ENCODE measurements at regions not wholly inside any gene's neighbourhood (a gene's known extent, or its start where the extent isn't known, plus 50 kb on each side); places are given as distances from the start of the nearest gene placed in this dataset.

DNA sequence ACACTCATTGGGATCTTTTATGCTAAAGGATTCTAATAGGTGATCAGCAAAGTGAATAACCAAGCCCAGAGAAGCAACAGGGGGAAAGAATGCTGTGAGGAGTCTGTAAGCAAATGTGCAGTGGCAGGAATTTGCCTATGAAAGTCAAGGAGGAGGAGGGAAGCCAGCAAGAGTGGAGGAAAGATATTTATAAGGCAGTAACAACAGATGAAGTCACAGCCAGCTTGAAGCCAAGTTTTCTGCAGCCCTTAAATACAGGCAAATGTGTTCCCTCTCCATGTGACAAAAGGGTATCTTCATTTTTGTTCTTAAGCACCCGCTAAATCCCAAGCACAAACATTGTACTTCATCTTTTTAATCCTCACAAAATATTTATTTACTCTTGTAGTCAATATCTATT, 275.0 kb upstream of the CLNK start:
- Mint-ChIP-seq H3K36me3 (ENCODE audit: low read depth) (no peaks in the 10 kb centered on the region), H3K4me3 (no peak overlapping the region), H3K4me1 (peaks cover 47% of the 10 kb centered on the region), H3K27ac (no peak overlapping the region), H3K9me3 (no peaks in the 10 kb centered on the region), H3K27me3 (ENCODE audit: insufficient read depth) (no peaks in the 10 kb centered on the region)
- Histone ChIP-seq H3K27ac (ENCODE audit: low read depth, low read length) (no peak overlapping the region), H3K4me1 (ENCODE audit: control insufficient read depth, insufficient read depth, low read length) (peaks cover 15% of the 10 kb centered on the region), H3K27me3 (ENCODE audit: control insufficient read depth, insufficient read depth, low read length, poor library complexity, severe bottlenecking) (no peaks in the 10 kb centered on the region), H3K9me3 (ENCODE audit: control insufficient read depth, low read length) (no peaks in the 10 kb centered on the region), H3K4me3 (ENCODE audit: low read length) (no peak overlapping the region), H3K36me3 (ENCODE audit: control insufficient read depth, insufficient read depth, low read length) (no peaks in the 10 kb centered on the region), H3K9ac (ENCODE audit: extremely low read depth, low read length, poor library complexity, severe bottlenecking) (no peak overlapping the region)
- TF ChIP-seq, protein P1, sequence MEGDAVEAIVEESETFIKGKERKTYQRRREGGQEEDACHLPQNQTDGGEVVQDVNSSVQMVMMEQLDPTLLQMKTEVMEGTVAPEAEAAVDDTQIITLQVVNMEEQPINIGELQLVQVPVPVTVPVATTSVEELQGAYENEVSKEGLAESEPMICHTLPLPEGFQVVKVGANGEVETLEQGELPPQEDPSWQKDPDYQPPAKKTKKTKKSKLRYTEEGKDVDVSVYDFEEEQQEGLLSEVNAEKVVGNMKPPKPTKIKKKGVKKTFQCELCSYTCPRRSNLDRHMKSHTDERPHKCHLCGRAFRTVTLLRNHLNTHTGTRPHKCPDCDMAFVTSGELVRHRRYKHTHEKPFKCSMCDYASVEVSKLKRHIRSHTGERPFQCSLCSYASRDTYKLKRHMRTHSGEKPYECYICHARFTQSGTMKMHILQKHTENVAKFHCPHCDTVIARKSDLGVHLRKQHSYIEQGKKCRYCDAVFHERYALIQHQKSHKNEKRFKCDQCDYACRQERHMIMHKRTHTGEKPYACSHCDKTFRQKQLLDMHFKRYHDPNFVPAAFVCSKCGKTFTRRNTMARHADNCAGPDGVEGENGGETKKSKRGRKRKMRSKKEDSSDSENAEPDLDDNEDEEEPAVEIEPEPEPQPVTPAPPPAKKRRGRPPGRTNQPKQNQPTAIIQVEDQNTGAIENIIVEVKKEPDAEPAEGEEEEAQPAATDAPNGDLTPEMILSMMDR (conservative IDR thresholded peaks at IDR 0.05), result no peak
- no peak for DNase-seq
- 60 to 65% methylated on average over 1 of the region's 1 CpG for WGBS, 2 experiments (ENCODE audit: insufficient coverage in 1 of 2, insufficient read length in 1 of 2)

DNA sequence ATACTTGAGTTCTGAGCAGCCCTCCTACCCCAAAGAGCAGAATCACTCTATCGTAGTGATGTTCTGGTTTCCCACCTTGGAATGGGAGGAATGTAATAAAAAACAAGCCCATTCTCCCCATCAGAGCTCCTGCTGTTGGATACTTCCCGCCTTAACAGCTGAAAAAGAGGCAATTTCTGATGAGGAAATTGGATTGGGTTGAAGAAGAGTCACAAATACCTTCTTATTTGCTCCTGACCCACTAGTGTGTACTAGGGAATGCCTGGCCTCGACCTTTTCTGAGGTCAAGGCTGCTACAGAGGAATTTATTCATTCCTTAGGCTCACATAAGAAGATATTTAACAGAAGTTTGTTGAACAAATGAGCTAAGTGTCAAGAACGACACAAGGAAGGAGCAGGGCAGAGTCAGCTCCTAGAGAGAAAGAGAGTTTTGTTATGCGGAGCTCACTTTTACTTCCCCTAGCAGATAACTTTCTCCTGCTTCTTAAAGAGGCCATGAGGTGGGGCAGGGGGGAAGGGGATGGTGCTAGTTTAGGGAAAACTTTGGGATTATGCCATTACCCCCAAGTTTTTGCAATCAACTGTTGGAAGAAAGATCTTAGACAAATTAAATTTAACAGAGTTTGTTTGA, 273.8 kb upstream of the CLNK start:
- H3K4me1 Mint-ChIP-seq, result peaks cover 39% of the 10 kb centered on the region
- Histone ChIP-seq H3K4me3 (ENCODE audit: low read length) (no peak overlapping the region), H3K9me3 (ENCODE audit: control insufficient read depth, low read length) (no peaks in the 10 kb centered on the region), H3K27ac (ENCODE audit: low read depth, low read length) (no peak overlapping the region), H3K4me1 (ENCODE audit: control insufficient read depth, insufficient read depth, low read length) (peaks cover 8% of the 10 kb centered on the region), H3K27me3 (ENCODE audit: control insufficient read depth, insufficient read depth, low read length, poor library complexity, severe bottlenecking) (no peaks in the 10 kb centered on the region), H3K36me3 (ENCODE audit: control insufficient read depth, insufficient read depth, low read length) (no peaks in the 10 kb centered on the region), H3K9ac (ENCODE audit: extremely low read depth, low read length, poor library complexity, severe bottlenecking) (no peak overlapping the region)
- H3K36me3 Mint-ChIP-seq (ENCODE audit: low read depth), result no peaks in the 10 kb centered on the region
- peak; percentile 66 for DNase-seq
- H3K27ac Mint-ChIP-seq, result peak overlapping the region; percentile 44
- no peaks in the 10 kb centered on the region for H3K27me3 Mint-ChIP-seq (ENCODE audit: insufficient read depth)
- no peak overlapping the region for H3K4me3 Mint-ChIP-seq
- H3K9me3 Mint-ChIP-seq, result no peaks in the 10 kb centered on the region
- TF ChIP-seq, protein P1 (conservative IDR thresholded peaks at IDR 0.05), result no peak
- 37 to 54% methylated on average over 2 to 5 of the region's 5 CpGs for WGBS, 2 experiments (ENCODE audit: insufficient coverage in 1 of 2, insufficient read length in 1 of 2)

DNA sequence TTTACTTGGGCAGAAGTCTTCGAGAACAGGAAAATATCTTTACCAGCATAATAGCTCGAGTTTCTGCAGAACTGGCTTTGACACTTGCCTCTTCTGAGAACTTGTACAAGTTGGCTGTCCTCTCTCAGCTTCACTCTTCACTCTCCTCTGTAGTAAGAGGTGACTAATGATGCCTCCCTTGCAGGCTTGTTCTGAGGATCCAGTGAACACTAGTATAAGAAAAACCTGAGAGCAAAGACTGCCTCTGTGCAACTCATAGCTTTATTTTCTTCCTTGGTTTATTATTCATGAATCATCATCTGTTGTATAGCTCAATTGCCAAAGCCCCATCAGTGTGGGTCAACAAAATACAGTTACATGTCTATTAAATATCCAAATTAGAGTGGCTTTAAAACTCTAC, 266.7 kb upstream of the CLNK start:
- H3K4me1 ChIP-seq (ENCODE audit: control insufficient read depth, insufficient read depth, low read length), result no peaks in the 10 kb centered on the region
- Mint-ChIP-seq H3K4me1 (peaks cover 11% of the 10 kb centered on the region), H3K9me3 (peaks cover 18% of the 10 kb centered on the region), H3K27me3 (ENCODE audit: insufficient read depth) (no peaks in the 10 kb centered on the region), H3K4me3 (no peak overlapping the region), H3K27ac (no peak overlapping the region), H3K36me3 (ENCODE audit: low read depth) (peaks cover 12% of the 10 kb centered on the region)
- H3K27me3 ChIP-seq (ENCODE audit: control insufficient read depth, insufficient read depth, low read length, poor library complexity, severe bottlenecking), result no peaks in the 10 kb centered on the region
- 87 to 100% methylated on average over 2 of the region's 2 CpGs for WGBS, 2 experiments (ENCODE audit: insufficient coverage in 1 of 2, insufficient read length in 1 of 2)
- H3K36me3 ChIP-seq (ENCODE audit: control insufficient read depth, insufficient read depth, low read length), result no peaks in the 10 kb centered on the region
- TF ChIP-seq, protein P1 (conservative IDR thresholded peaks at IDR 0.05), result no peak
- no peak overlapping the region for H3K27ac ChIP-seq (ENCODE audit: low read depth, low read length)
- no peak for DNase-seq
- no peak overlapping the region for H3K4me3 ChIP-seq (ENCODE audit: low read length)
- peaks cover 20% of the 10 kb centered on the region for H3K9me3 ChIP-seq (ENCODE audit: control insufficient read depth, low read length)
- H3K9ac ChIP-seq (ENCODE audit: extremely low read depth, low read length, poor library complexity, severe bottlenecking), result no peak overlapping the region
